OCI-LY7 (cell line): ENCODE measurements at regions not wholly inside any gene's neighbourhood (a gene's known extent, or its start where the extent isn't known, plus 50 kb on each side); places are given as distances from the start of the nearest gene placed in this dataset.

Experiments used
- BruUV-seq: library from RNA; stranded (reverse); fragments of 400-500 nt; replicated peaks from 2 replicates; lab custom pipeline; 2021; lab: Mats Ljungman, UMichigan
- CTCF ChIA-PET: fragments of 300-600 bp; sonication (Branson Sonifier 250); formaldehyde crosslinking; loops from one replicate; lab custom pipeline; 2022; ENCODE audit warnings: antibody characterized with exemption; ENCODE audit not compliant: unreplicated experiment; lab: Charles Lee
- POLR2A ChIA-PET: fragments of 300-600 bp; sonication (Branson Sonifier 250); formaldehyde crosslinking; loops from one replicate; lab custom pipeline; 2022; ENCODE audit warnings: antibody characterized with exemption; lab: Charles Lee
- DNase-seq: peaks from one replicate; pipeline ENCODE4 v3.0.0-alpha.2; 2015; ENCODE audit warnings: low spot score
- H2AFZ ChIP-seq: fragments of 200-600 bp; sonication (generic), shearing (Covaris generic); 2 replicates; pipeline ENCODE4 v1.6.1; 2014; ENCODE audit warnings: mild to moderate bottlenecking, antibody characterized with exemption, low read length, moderate library complexity
- H3K27ac ChIP-seq: fragments of 200-600 bp; sonication (generic); 2 replicates; pipeline ENCODE4 v1.5.1; 2014; ENCODE audit warnings: mixed run types, low read depth, mild to moderate bottlenecking, moderate library complexity, low read length, inconsistent platforms; ENCODE audit not compliant: poor library complexity, severe bottlenecking
- H3K36me3 ChIP-seq: fragments of 200-600 bp; sonication (generic); 2 replicates; pipeline ENCODE4 v1.6.1; 2014; ENCODE audit warnings: mild to moderate bottlenecking, antibody characterized with exemption, low read length, moderate library complexity, mixed read lengths; ENCODE audit not compliant: insufficient read depth
- H3K4me1 ChIP-seq: fragments of 200-600 bp; sonication (generic); 2 replicates; pipeline ENCODE4 v1.5.1; 2014; ENCODE audit warnings: mild to moderate bottlenecking, low read length; ENCODE audit not compliant: insufficient read depth, poor library complexity, severe bottlenecking
- H3K4me2 ChIP-seq: fragments of 200-600 bp; sonication (generic); 2 replicates; pipeline ENCODE4 v1.6.1; 2014; ENCODE audit warnings: mild to moderate bottlenecking, low read length
- H3K4me3 ChIP-seq: fragments of 200-600 bp; sonication (generic); 2 replicates; pipeline ENCODE4 v1.5.1; 2014; ENCODE audit warnings: mild to moderate bottlenecking, low read depth, low read length; ENCODE audit not compliant: poor library complexity, severe bottlenecking
- H3K79me2 ChIP-seq: fragments of 200-600 bp; sonication (generic); 2 replicates; pipeline ENCODE4 v1.6.1; 2016; ENCODE audit warnings: low read depth, mild to moderate bottlenecking, low read length, moderate library complexity, mixed read lengths; ENCODE audit not compliant: insufficient read depth
- H3K9me2 ChIP-seq: fragments of 200-600 bp; sonication (generic); 2 replicates; pipeline ENCODE4 v1.6.1; 2016; ENCODE audit warnings: mild to moderate bottlenecking, low read length, mixed read lengths; ENCODE audit not compliant: insufficient read depth
- H3K9me3 ChIP-seq: fragments of 200-600 bp; sonication (generic); 2 replicates; pipeline ENCODE4 v1.6.1; 2014; ENCODE audit warnings: mild to moderate bottlenecking, mixed run types, low read length, mixed read lengths
- H4K20me1 ChIP-seq: fragments of 200-600 bp; sonication (generic); 2 replicates; pipeline ENCODE4 v1.6.1; 2014; ENCODE audit warnings: mild to moderate bottlenecking, antibody characterized with exemption, low read length, moderate library complexity, mixed read lengths; ENCODE audit not compliant: insufficient read depth
- EZH2phosphoT487 ChIP-seq: fragments of 200-600 bp; sonication (generic); IDR thresholded peaks from 2 replicates; pipeline ENCODE4 v1.6.1; 2018; ENCODE audit warnings: low read depth, borderline replicate concordance, mild to moderate bottlenecking, mixed run types, antibody characterized with exemption, low read length, moderate library complexity, mixed read lengths
- intact Hi-C: fragments of 100-400 bp; cut with micrococcal nuclease; formaldehyde crosslinking; loops from one replicate; pipeline ENCODE4 v1.10.0; 2022; ENCODE audit not compliant: unreplicated experiment
- TF ChIP-seq, protein P1 (sequence below): fragments of 200-600 bp; sonication (generic); conservative IDR thresholded peaks from 2 replicates; pipeline ENCODE4 v1.5.1; 2014; ENCODE audit warnings: mild to moderate bottlenecking, antibody characterized with exemption, low read length, moderate library complexity, mixed read lengths

DNA sequence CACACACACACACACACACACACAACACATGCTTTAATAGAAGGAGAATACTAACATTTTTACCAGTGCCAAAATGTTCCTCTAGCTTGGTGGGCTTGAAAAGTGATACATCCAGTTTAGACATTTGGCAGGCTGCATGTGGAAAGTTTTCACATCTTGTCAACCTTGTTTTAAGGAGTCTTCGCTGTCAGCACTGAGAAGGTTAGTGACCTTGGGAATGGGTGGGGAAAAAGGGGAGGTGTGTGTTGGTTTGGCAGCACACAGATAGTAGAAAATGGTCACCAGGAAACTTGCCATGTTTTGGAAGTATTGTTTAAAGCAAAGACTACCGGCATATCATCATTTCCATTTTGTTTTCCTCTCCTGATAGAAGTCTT, 346.5 kb upstream of the ADAMTSL1 start:
- POLR2A ChIA-PET: no interaction called here
- H3K27ac ChIP-seq: no peak overlapping the region
- no TSS peak for BruUV-seq
- H3K36me3 ChIP-seq: no peaks in the 10 kb centered on the region
- no peak overlapping the region for H3K4me3 ChIP-seq
- H3K4me2 ChIP-seq: no peak overlapping the region
- no peaks in the 10 kb centered on the region for H3K4me1 ChIP-seq
- DNase-seq: no peak
- no peak overlapping the region for H2AFZ ChIP-seq
- no peaks in the 10 kb centered on the region for H3K9me2 ChIP-seq
- CTCF ChIA-PET: no interaction called here
- TF ChIP-seq, protein P1, sequence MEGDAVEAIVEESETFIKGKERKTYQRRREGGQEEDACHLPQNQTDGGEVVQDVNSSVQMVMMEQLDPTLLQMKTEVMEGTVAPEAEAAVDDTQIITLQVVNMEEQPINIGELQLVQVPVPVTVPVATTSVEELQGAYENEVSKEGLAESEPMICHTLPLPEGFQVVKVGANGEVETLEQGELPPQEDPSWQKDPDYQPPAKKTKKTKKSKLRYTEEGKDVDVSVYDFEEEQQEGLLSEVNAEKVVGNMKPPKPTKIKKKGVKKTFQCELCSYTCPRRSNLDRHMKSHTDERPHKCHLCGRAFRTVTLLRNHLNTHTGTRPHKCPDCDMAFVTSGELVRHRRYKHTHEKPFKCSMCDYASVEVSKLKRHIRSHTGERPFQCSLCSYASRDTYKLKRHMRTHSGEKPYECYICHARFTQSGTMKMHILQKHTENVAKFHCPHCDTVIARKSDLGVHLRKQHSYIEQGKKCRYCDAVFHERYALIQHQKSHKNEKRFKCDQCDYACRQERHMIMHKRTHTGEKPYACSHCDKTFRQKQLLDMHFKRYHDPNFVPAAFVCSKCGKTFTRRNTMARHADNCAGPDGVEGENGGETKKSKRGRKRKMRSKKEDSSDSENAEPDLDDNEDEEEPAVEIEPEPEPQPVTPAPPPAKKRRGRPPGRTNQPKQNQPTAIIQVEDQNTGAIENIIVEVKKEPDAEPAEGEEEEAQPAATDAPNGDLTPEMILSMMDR: no peak
- H3K9me3 ChIP-seq: no peaks in the 10 kb centered on the region
- H3K79me2 ChIP-seq: no peaks in the 10 kb centered on the region
- H4K20me1 ChIP-seq: no peaks in the 10 kb centered on the region
- intact Hi-C loops: no loop called here

DNA sequence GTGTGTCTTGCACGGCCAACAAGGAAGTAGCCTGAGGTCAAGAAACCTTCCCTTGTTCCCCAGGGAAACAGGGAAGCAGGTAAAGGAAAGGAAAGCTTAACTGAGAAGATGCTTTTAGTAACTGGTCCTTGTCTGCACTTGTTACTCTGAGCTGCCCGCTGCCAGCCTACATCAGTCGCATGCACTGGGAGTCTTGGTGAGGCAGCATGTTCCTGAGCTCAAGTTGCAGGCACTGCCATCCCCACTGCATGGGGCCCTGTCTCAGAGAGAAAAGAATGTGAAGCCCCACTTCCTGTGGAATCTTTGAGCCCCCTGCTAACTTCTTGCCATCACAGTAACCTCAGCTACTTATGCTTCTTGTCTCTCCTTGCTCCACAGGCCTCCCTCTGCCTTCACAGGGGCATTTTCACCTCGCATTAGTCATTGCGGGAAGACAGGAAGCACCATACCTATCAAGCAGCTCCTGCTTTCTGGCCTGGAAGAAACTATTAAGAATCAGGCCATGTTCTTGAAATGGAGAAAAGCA, 344.1 kb upstream of the ADAMTSL1 start:
- POLR2A ChIA-PET: interaction anchor here (0.6 kb wide), 1 partner anchor 1228 kb away, joined by 3 read pairs; no protein-coding TSS in a partner anchor
- BruUV-seq: no TSS peak
- CTCF ChIA-PET: no interaction called here
- DNase-seq: no peak
- Histone ChIP-seq H3K36me3 (no peaks in the 10 kb centered on the region), H3K4me3 (no peak overlapping the region), H3K4me1 (no peaks in the 10 kb centered on the region), H2AFZ (no peak overlapping the region), H3K27ac (no peak overlapping the region), H3K4me2 (no peak overlapping the region), H3K79me2 (no peaks in the 10 kb centered on the region), H4K20me1 (no peaks in the 10 kb centered on the region), H3K9me2 (no peaks in the 10 kb centered on the region), H3K9me3 (no peaks in the 10 kb centered on the region)
- no peak for TF ChIP-seq EZH2phosphoT487
- TF ChIP-seq, protein P1: no peak
- intact Hi-C loops: no loop called here

DNA sequence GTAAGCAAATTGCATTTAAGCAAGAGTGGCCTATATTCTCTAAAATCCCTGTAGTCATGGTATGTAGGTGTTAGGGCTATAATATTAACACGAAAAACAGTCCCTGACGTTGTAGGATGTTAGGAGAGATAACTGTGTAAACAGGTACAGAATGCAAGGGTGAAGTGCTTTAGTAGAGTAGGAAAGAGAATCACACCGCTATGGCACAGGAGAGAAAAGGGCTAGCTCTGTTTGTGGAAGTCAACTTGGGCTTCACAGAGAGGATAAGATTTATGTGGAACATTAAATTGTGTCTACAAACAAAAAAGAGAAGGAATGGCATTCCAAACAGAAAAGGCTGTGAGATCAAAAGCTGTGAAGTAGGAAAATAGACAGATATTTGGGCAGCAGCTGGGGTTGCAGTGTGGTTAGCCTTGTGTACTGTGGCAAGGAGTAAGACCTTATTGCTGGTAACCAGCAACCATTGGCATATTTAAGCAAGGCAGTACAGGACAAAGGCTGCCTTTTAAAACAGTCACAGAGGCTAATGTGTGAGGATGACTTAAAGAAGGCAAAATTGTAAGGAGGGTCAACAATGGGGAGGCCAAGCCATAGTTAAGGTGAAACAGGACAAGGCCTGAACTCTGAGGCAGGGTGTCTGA, 337.5 kb upstream of the ADAMTSL1 start:
- H3K9me2 ChIP-seq: no peaks in the 10 kb centered on the region
- DNase-seq: no peak
- no peaks in the 10 kb centered on the region for H3K79me2 ChIP-seq
- ChIA-PET CTCF (no interaction called here), POLR2A (no interaction called here)
- no peak for TF ChIP-seq EZH2phosphoT487
- TF ChIP-seq, protein P1: no peak
- BruUV-seq: no TSS peak
- H3K9me3 ChIP-seq: no peaks in the 10 kb centered on the region
- no peak overlapping the region for H3K4me2 ChIP-seq
- intact Hi-C loops: no loop called here
- no peak overlapping the region for H3K4me3 ChIP-seq
- no peak overlapping the region for H3K27ac ChIP-seq
- H2AFZ ChIP-seq: no peak overlapping the region
- H3K4me1 ChIP-seq: no peaks in the 10 kb centered on the region
- H4K20me1 ChIP-seq: no peaks in the 10 kb centered on the region
- H3K36me3 ChIP-seq: no peaks in the 10 kb centered on the region
